GM23248 (cell line): ENCODE measurements at regions not wholly inside any gene's neighbourhood (a gene's known extent, or its start where the extent isn't known, plus 50 kb on each side); places are given as distances from the start of the nearest gene placed in this dataset.
A peak's percentile ranks its signal among the peaks of the same experiment; 100 is the strongest.

Source experiments
- DNase-seq: peaks from one replicate; pipeline ENCODE4 v3.0.0-alpha.2; 2015
- H2AFZ ChIP-seq: fragments of 200-600 bp; sonication (generic); 2 replicates; pipeline ENCODE4 v1.6.1; 2016; ENCODE audit warnings: antibody characterized with exemption
- H3F3A ChIP-seq: fragments of 200-600 bp; sonication (generic); 2 replicates; pipeline ENCODE4 v1.6.1; 2016; ENCODE audit warnings: mild to moderate bottlenecking, antibody characterized with exemption, mixed run types; ENCODE audit not compliant: insufficient read depth
- H3K27ac ChIP-seq: fragments of 200-600 bp; sonication (generic); 2 replicates; pipeline ENCODE4 v1.5.1; 2016; ENCODE audit warnings: mild to moderate bottlenecking
- H3K27me3 ChIP-seq: fragments of 200-600 bp; sonication (generic); replicated peaks from 2 replicates; pipeline ENCODE4 v1.6.1; 2016; ENCODE audit warnings: mild to moderate bottlenecking; ENCODE audit not compliant: insufficient read depth
- H3K36me3 ChIP-seq: fragments of 200-600 bp; sonication (generic); 2 replicates; pipeline ENCODE4 v1.6.1; 2016; ENCODE audit warnings: low read depth, mild to moderate bottlenecking
- H3K4me1 ChIP-seq: fragments of 200-600 bp; sonication (generic); 2 replicates; pipeline ENCODE4 v1.6.1; 2016; ENCODE audit warnings: mild to moderate bottlenecking; ENCODE audit not compliant: insufficient read depth
- H3K4me2 ChIP-seq: fragments of 200-600 bp; sonication (generic); one replicate; pipeline ENCODE4 v1.6.1; 2016; ENCODE audit warnings: mild to moderate bottlenecking; ENCODE audit not compliant: unreplicated experiment
- H3K4me3 ChIP-seq: fragments of 200-600 bp; sonication (generic); 2 replicates; pipeline ENCODE4 v1.5.1; 2016; ENCODE audit warnings: mild to moderate bottlenecking
- H3K79me2 ChIP-seq: fragments of 200-600 bp; sonication (generic); 2 replicates; pipeline ENCODE4 v1.6.1; 2016; ENCODE audit warnings: mild to moderate bottlenecking; ENCODE audit not compliant: insufficient read depth
- H3K9ac ChIP-seq: fragments of 200-600 bp; sonication (generic); 2 replicates; pipeline ENCODE4 v1.6.1; 2016; ENCODE audit warnings: mild to moderate bottlenecking
- H3K9me2 ChIP-seq: fragments of 200-600 bp; sonication (generic); 2 replicates; pipeline ENCODE4 v1.6.1; 2016; ENCODE audit warnings: mixed run types, mild to moderate bottlenecking, moderate library complexity; ENCODE audit not compliant: insufficient read depth
- H3K9me3 ChIP-seq: fragments of 200-600 bp; sonication (generic); one replicate; pipeline ENCODE4 v1.6.1; 2017; ENCODE audit warnings: low read depth
- H4K20me1 ChIP-seq: fragments of 200-600 bp; sonication (generic); 2 replicates; pipeline ENCODE4 v1.6.0; 2016; ENCODE audit not compliant: insufficient read depth
- EZH2 ChIP-seq: fragments of 200-600 bp; sonication (generic); IDR thresholded peaks from 2 replicates; pipeline ENCODE4 v1.6.1; 2018; ENCODE audit warnings: antibody characterized with exemption, mild to moderate bottlenecking; ENCODE audit not compliant: insufficient read depth, poor library complexity, severe bottlenecking
- EZH2phosphoT487 ChIP-seq: fragments of 200-600 bp; sonication (generic); IDR thresholded peaks from 2 replicates; pipeline ENCODE4 v1.6.1; 2018; ENCODE audit warnings: antibody characterized with exemption, moderate library complexity, mild to moderate bottlenecking, low read depth; ENCODE audit not compliant: insufficient read depth
- WGBS, 2 experiments: methylation state at CpG; one replicate each; pipeline ENCODE4 v1.1.6; 2015 to 2017; ENCODE audit warnings: low lambda C conversion rate in 2 of 2, low coverage in 1 of 2; ENCODE audit errors: missing lambda C conversion rate in 2 of 2; 5-methylcytosine and 5-hydroxymethylcytosine counted together
- in situ Hi-C: fragments of 300-500 bp; cut with MboI; formaldehyde crosslinking; loops from 2 replicates; pipeline ENCODE4 v1.15.0; 2020

GRCh38 chr1:62941780-62942179 is 157.8 kb downstream of the ATG4C start:
- H3K4me2 ChIP-seq: no peak overlapping the region
- H3K9me3 ChIP-seq: no peaks in the 10 kb centered on the region
- no peak overlapping the region for H2AFZ ChIP-seq
- H3K27me3 ChIP-seq: peaks cover 5% of the 10 kb centered on the region; the same call in 1 of the 2 replicates
- H3K9ac ChIP-seq: no peak overlapping the region
- 0 to 8% methylated on average over 2 of the region's 2 CpGs for WGBS, 2 experiments
- no peaks in the 10 kb centered on the region for H3F3A ChIP-seq
- in situ Hi-C loops: no loop called here
- H3K9me2 ChIP-seq: no peaks in the 10 kb centered on the region
- no peaks in the 10 kb centered on the region for H4K20me1 ChIP-seq
- H3K4me3 ChIP-seq: no peak overlapping the region
- H3K36me3 ChIP-seq: no peaks in the 10 kb centered on the region
- H3K4me1 ChIP-seq: no peaks in the 10 kb centered on the region
- peak; percentile 5 for DNase-seq
- no peak for TF ChIP-seq EZH2phosphoT487
- TF ChIP-seq EZH2: no peak
- no peaks in the 10 kb centered on the region for H3K79me2 ChIP-seq
- H3K27ac ChIP-seq: no peak overlapping the region

- TF ChIP-seq EZH2 (no peak), EZH2phosphoT487 (no peak)
- Histone ChIP-seq H2AFZ (no peak overlapping the region), H3K9me3 (no peaks in the 10 kb centered on the region), H3K4me1 (no peaks in the 10 kb centered on the region), H3K36me3 (no peaks in the 10 kb centered on the region), H4K20me1 (no peaks in the 10 kb centered on the region), H3K4me2 (no peak overlapping the region), H3K27me3 (peaks cover 11% of the 10 kb centered on the region; the same call in 1 of the 2 replicates), H3K9ac (no peak overlapping the region), H3F3A (no peaks in the 10 kb centered on the region), H3K27ac (no peak overlapping the region), H3K9me2 (no peaks in the 10 kb centered on the region), H3K79me2 (no peaks in the 10 kb centered on the region), H3K4me3 (no peak overlapping the region)
- in situ Hi-C loops: no loop called here
- WGBS, 2 experiments: 50 to 55% methylated on average over 5 of the region's 5 CpGs
- no peak for DNase-seq
Measured at GRCh38 chr1:62946511-62946910, 162.6 kb downstream of the ATG4C start.

- H2AFZ ChIP-seq: no peak overlapping the region
- no peak for DNase-seq
- H3K9me3 ChIP-seq: no peaks in the 10 kb centered on the region
- in situ Hi-C loops: no loop called here
- no peaks in the 10 kb centered on the region for H4K20me1 ChIP-seq
- H3K79me2 ChIP-seq: no peaks in the 10 kb centered on the region
- no peak overlapping the region for H3K27ac ChIP-seq
- TF ChIP-seq EZH2phosphoT487 (no peak), EZH2 (no peak)
- no peak overlapping the region for H3K4me3 ChIP-seq
- H3K9ac ChIP-seq: no peak overlapping the region
- peaks cover 23% of the 10 kb centered on the region for H3K27me3 ChIP-seq
- H3K4me2 ChIP-seq: no peak overlapping the region
- 33 to 37% methylated on average over 3 of the region's 3 CpGs for WGBS, 2 experiments
- no peaks in the 10 kb centered on the region for H3K9me2 ChIP-seq
- no peaks in the 10 kb centered on the region for H3K4me1 ChIP-seq
- no peaks in the 10 kb centered on the region for H3K36me3 ChIP-seq
- H3F3A ChIP-seq: no peaks in the 10 kb centered on the region
Measured at GRCh38 chr1:62951428-62951827, 167.5 kb downstream of the ATG4C start.

DNA sequence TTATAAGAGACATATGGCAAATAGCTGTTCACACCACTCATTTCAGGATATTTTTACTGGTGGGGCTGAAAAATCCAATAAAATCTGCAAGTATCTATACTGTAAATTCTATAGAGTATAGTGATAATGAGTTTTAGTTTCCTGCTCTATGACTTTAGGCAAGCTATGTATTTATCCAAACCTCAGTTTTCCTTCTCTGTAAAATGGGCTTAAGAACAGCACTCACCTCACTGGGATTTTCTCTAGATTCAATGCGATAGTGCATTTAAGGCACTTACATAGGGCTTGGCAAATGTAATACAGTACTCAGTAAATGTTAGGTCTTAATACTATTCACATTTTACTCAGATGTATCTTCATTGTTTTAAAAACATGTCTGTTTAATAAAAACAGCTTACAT is 168.7 kb downstream of the ATG4C start:
- Histone ChIP-seq H3K4me3 (no peak overlapping the region), H3K4me2 (no peak overlapping the region), H3K79me2 (no peaks in the 10 kb centered on the region), H3F3A (no peaks in the 10 kb centered on the region), H3K9me2 (no peaks in the 10 kb centered on the region), H3K9me3 (no peaks in the 10 kb centered on the region), H3K36me3 (no peaks in the 10 kb centered on the region), H3K9ac (no peak overlapping the region), H2AFZ (no peak overlapping the region), H3K4me1 (no peaks in the 10 kb centered on the region), H3K27ac (no peak overlapping the region), H4K20me1 (no peaks in the 10 kb centered on the region), H3K27me3 (peaks cover 23% of the 10 kb centered on the region)
- TF ChIP-seq EZH2phosphoT487 (no peak), EZH2 (no peak)
- WGBS, 2 experiments: 74 to 83% methylated on average over 1 of the region's 1 CpG
- in situ Hi-C loops: no loop called here
- DNase-seq: no peak

- Histone ChIP-seq H3K9ac (no peak overlapping the region), H3K27me3 (peaks cover 23% of the 10 kb centered on the region), H3F3A (no peaks in the 10 kb centered on the region), H4K20me1 (no peaks in the 10 kb centered on the region), H3K36me3 (no peaks in the 10 kb centered on the region), H3K4me2 (no peak overlapping the region), H3K79me2 (no peaks in the 10 kb centered on the region), H3K9me3 (no peaks in the 10 kb centered on the region), H3K9me2 (no peaks in the 10 kb centered on the region), H2AFZ (no peak overlapping the region), H3K4me3 (no peak overlapping the region), H3K27ac (no peak overlapping the region), H3K4me1 (no peaks in the 10 kb centered on the region)
- TF ChIP-seq EZH2 (no peak), EZH2phosphoT487 (no peak)
- no peak for DNase-seq
- in situ Hi-C loops: no loop called here
- 41% methylated on average over 6 of the region's 6 CpGs for WGBS, 2 experiments
Measured at GRCh38 chr1:62953633-62954032, 169.7 kb downstream of the ATG4C start.
